Neural crest cell (in vitro differentiated cells): ENCODE measurements at regions not wholly inside any gene's neighbourhood (a gene's known extent, or its start where the extent isn't known, plus 50 kb on each side); places are given as distances from the start of the nearest gene placed in this dataset.

Experiments used
- DNase-seq: peaks from one replicate; pipeline ENCODE4 v3.0.0; 2021; ENCODE audit warnings: low read depth, mixed read lengths, low spot score
- H3K27ac Mint-ChIP-seq: one replicate; pipeline ENCODE4 v1.8.0; 2021; ENCODE audit warnings: mild to moderate bottlenecking, mixed read lengths; ENCODE audit not compliant: unreplicated experiment
- H3K27me3 Mint-ChIP-seq: 2 replicates; pipeline ENCODE4 v1.8.0; 2021; ENCODE audit warnings: low read depth, mild to moderate bottlenecking, mixed read lengths
- H3K36me3 Mint-ChIP-seq: 2 replicates; pipeline ENCODE4 v1.8.0; 2021; ENCODE audit warnings: low read depth, mild to moderate bottlenecking, mixed read lengths
- H3K4me1 Mint-ChIP-seq: 2 replicates; pipeline ENCODE4 v1.8.0; 2021; ENCODE audit warnings: mixed read lengths
- H3K4me3 Mint-ChIP-seq: one replicate; pipeline ENCODE4 v1.8.0; 2021; ENCODE audit warnings: mild to moderate bottlenecking, mixed read lengths
- H3K9me3 Mint-ChIP-seq: 2 replicates; pipeline ENCODE4 v1.8.0; 2021; ENCODE audit warnings: mixed read lengths
- TF ChIP-seq, protein P1 (sequence below): fragments of 200-600 bp; sonication (generic); conservative IDR thresholded peaks from 2 replicates; pipeline ENCODE4 v1.5.0; 2021; ENCODE audit warnings: antibody characterized with exemption, mild to moderate bottlenecking

DNA sequence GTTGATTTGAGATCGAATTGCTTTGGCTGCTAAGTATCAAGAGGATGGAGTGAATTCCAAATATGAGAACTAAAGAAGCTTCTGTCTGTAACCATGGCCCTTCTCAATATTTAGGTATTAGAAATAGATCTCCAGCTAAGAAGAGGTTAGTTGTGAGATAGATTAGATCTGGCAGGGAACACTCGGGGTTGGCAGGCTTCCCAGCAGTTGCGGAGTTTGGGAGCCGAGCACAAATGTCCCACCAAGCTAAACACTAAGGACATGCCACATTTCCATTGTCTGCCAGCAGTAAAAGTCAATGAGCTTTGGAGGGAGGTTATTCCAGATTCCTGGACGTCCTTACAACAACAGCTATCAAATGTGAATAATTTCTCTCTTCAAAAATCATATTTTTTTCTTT lies 85.8 kb downstream of the TAF11L14 start:
- DNase-seq, result no peak
- Mint-ChIP-seq H3K4me3 (no peak overlapping the region), H3K4me1 (no peaks in the 10 kb centered on the region), H3K27me3 (no peaks in the 10 kb centered on the region), H3K36me3 (peaks cover 3% of the 10 kb centered on the region), H3K27ac (no peak overlapping the region), H3K9me3 (no peaks in the 10 kb centered on the region)
- TF ChIP-seq, protein P1, sequence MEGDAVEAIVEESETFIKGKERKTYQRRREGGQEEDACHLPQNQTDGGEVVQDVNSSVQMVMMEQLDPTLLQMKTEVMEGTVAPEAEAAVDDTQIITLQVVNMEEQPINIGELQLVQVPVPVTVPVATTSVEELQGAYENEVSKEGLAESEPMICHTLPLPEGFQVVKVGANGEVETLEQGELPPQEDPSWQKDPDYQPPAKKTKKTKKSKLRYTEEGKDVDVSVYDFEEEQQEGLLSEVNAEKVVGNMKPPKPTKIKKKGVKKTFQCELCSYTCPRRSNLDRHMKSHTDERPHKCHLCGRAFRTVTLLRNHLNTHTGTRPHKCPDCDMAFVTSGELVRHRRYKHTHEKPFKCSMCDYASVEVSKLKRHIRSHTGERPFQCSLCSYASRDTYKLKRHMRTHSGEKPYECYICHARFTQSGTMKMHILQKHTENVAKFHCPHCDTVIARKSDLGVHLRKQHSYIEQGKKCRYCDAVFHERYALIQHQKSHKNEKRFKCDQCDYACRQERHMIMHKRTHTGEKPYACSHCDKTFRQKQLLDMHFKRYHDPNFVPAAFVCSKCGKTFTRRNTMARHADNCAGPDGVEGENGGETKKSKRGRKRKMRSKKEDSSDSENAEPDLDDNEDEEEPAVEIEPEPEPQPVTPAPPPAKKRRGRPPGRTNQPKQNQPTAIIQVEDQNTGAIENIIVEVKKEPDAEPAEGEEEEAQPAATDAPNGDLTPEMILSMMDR, result no peak

DNA sequence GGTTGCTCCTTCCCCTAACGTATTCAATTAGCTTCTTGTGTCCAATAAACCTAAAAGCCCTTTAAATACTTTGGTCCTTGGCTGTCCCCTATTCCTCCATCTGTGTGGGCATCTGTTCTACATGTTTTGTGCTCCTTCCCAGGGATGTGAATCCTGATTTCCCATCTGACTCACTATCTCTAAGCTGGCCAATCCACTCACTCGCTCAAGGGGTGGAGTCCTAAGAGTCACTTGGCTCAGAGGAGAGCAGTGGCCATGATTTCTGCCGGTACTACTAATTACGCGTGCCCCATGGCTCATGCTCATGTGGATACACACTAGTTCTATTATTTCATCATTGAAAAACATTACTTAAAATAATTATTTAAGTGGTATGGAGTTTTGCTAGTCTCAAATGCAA lies 89.6 kb downstream of the TAF11L14 start:
- Mint-ChIP-seq H3K4me1 (no peaks in the 10 kb centered on the region), H3K27me3 (no peaks in the 10 kb centered on the region), H3K9me3 (no peaks in the 10 kb centered on the region), H3K36me3 (no peaks in the 10 kb centered on the region), H3K27ac (no peak overlapping the region), H3K4me3 (no peak overlapping the region)
- TF ChIP-seq, protein P1, result no peak
- DNase-seq, result no peak

DNA sequence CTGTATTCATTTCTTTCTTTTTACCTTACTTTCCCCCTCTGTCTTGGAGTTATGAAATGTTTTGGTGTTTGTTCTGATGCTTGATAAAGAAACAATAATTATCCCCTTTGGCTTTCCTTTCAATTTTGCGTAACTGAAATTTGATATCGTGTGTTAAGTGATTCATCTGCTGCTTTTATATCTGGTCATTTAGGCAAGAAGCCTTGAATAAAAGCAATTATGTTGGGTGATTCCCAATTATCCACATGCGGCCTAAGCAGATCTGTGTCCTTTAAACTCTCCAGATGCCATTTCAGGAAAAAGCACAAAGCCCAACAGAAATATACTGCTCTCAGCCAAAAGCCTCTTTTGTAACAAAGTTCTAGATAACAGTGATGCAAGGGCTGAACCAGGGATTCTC lies 92.8 kb downstream of the TAF11L14 start:
- no peaks in the 10 kb centered on the region for H3K27me3 Mint-ChIP-seq
- TF ChIP-seq, protein P1, result no peak

DNA sequence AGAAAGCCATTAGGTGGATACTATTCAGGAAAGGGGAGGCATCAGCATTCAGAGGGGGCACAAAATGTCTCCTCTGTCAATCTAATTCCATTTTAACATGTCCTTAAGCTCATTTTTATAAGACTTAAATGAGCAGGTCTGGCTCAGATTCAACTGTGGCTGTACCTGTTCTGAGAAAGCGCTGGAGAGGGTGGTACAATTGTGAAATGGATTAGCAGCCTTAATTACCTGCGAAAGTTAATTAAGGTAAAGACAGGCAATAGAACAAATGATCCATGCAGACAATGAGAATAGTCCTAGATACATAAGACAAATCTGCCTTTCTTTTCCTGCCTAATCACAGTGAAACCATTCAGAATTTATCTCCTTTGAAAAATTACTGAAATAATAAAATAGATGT lies 96.2 kb downstream of the TAF11L14 start:
- H3K4me1 Mint-ChIP-seq, result no peaks in the 10 kb centered on the region
- H3K27me3 Mint-ChIP-seq, result no peaks in the 10 kb centered on the region
- no peaks in the 10 kb centered on the region for H3K9me3 Mint-ChIP-seq
- TF ChIP-seq, protein P1, result no peak
- no peak overlapping the region for H3K4me3 Mint-ChIP-seq
- no peak overlapping the region for H3K27ac Mint-ChIP-seq
- no peak for DNase-seq
- no peaks in the 10 kb centered on the region for H3K36me3 Mint-ChIP-seq

More for the DNA sequence above, 92.8 kb downstream of the TAF11L14 start:
- Mint-ChIP-seq H3K9me3 (no peaks in the 10 kb centered on the region), H3K4me1 (no peaks in the 10 kb centered on the region), H3K36me3 (no peaks in the 10 kb centered on the region), H3K27ac (no peak overlapping the region), H3K4me3 (no peak overlapping the region)
- DNase-seq, result no peak

DNA sequence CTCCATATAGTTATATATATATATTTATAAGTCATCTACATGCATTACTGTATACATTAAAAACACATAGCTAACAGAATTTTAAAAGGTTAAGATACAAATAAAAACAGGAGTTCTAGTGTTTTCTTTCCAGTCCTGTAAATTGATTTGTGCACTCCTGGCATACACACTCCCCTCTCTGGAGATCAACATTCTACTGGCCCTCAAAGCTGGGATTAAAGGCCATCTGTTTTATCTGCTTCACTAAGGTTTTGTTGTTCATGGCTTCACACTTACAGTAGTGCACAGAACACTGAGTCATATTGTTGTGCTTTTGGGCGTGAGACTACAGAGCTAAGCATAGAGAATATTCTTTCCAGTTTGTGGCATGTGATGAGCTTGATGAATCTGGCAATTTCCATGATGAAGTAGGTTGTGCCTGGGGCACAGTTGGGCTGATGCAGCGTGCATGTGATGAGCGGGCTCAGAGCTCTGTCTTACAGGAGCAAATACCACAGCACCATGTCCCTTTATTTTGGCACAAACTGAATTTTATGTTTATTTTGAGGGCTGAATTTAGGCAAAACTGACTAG lies 98.2 kb downstream of the TAF11L14 start:
- TF ChIP-seq, protein P1, result no peak
- DNase-seq, result no peak
- Mint-ChIP-seq H3K9me3 (peaks cover 2% of the 10 kb centered on the region), H3K27ac (no peak overlapping the region), H3K4me1 (no peaks in the 10 kb centered on the region), H3K36me3 (no peaks in the 10 kb centered on the region), H3K4me3 (no peak overlapping the region), H3K27me3 (no peaks in the 10 kb centered on the region)
